HepG2 (cell line): ENCODE measurements at regions not wholly inside any gene's neighbourhood (a gene's known extent, or its start where the extent isn't known, plus 50 kb on each side); places are given as distances from the start of the nearest gene placed in this dataset.

Experiments
- CBX5 ChIP-seq: sonication (generic); formaldehyde crosslinking; IDR thresholded peaks from 2 replicates; pipeline ENCODE4 v1.4.0; 2020; ENCODE audit warnings: missing genetic modification reagents, borderline replicate concordance
- DNMT1 ChIP-seq: sonication (generic); formaldehyde crosslinking; IDR thresholded peaks from 2 replicates; pipeline ENCODE4 v1.5.1; 2020; ENCODE audit warnings: mild to moderate bottlenecking, missing genetic modification reagents
- EP300 ChIP-seq, 3 experiments: sonication (generic) in 1 of 3; formaldehyde crosslinking in 1 of 3; IDR thresholded peaks; 2 replicates each; pipeline versions ENCODE4 v1.5.1 to v1.6.1; 2011 to 2020; ENCODE audit warnings: low read depth in 2 of 3, low read length in 2 of 3, borderline replicate concordance in 1 of 3, improper control_type of control experiment in 1 of 3, mild to moderate bottlenecking in 1 of 3, missing genetic modification reagents in 1 of 3, moderate library complexity in 1 of 3
- HMG20B ChIP-seq: conservative IDR thresholded peaks from 2 replicates; pipeline ENCODE4 v1.6.1; 2016; ENCODE audit warnings: missing genetic modification reagents, missing compliant biosample characterization
- HNF4A ChIP-seq: sonication (generic); formaldehyde crosslinking; IDR thresholded peaks from 2 replicates; pipeline ENCODE4 v1.4.0; 2020; ENCODE audit warnings: missing genetic modification reagents
- NR3C1 ChIP-seq: sonication (generic); formaldehyde crosslinking; IDR thresholded peaks from 2 replicates; pipeline ENCODE4 v1.4.0; 2020; ENCODE audit warnings: missing genetic modification reagents
- SP2 ChIP-seq: sonication (generic); formaldehyde crosslinking; IDR thresholded peaks from 2 replicates; pipeline ENCODE4 v1.5.1; 2020; ENCODE audit warnings: mild to moderate bottlenecking, missing genetic modification reagents
- TF ChIP-seq, protein P1 (sequence below): sonication (generic); formaldehyde crosslinking; IDR thresholded peaks from 2 replicates; pipeline ENCODE4 v1.5.0; 2020; ENCODE audit warnings: mild to moderate bottlenecking, missing genetic modification reagents, moderate library complexity
- TF ChIP-seq, protein P2 (sequence below): sonication (generic); formaldehyde crosslinking; IDR thresholded peaks from 2 replicates; pipeline ENCODE4 v1.8.1; 2023; ENCODE audit warnings: missing genetic modification reagents, inconsistent platforms, borderline replicate concordance
- TF ChIP-seq, protein P3 (sequence below), 2 experiments: IDR thresholded peaks; 2 replicates each; pipeline ENCODE4 v1.6.1; 2011 to 2012; ENCODE audit warnings: low read length in 2 of 2, borderline replicate concordance in 1 of 2, low read depth in 1 of 2, mild to moderate bottlenecking in 1 of 2, moderate library complexity in 1 of 2
- TF ChIP-seq, protein P4 (sequence below): sonication (generic); formaldehyde crosslinking; IDR thresholded peaks from 2 replicates; pipeline ENCODE4 v1.8.0; 2022; ENCODE audit warnings: low read depth, missing genetic modification reagents

DNA sequence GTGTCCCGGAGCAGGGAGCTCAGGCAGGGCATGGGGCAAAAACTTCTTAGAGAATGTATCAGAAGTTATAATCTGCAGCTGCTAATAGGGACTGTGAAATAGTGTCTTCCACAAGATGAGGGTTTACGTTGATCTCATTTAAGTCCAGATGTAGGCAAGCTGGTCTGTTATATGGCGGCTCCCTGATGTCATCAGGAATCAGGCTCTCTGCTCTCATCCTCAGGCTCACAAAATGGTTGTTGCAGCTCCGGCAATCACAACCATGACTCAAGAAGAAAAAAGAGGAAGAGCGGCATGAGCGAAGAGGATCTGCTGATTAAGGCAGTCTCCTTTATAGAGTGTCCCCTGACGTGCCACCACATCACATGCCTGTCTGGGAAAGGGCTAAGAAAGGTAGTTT lies 191.3 kb downstream of the KLF5 start:
- TF ChIP-seq CBX5 (CRISPR knock-in tag) (no peak), HMG20B (CRISPR knock-in tag) (no peak), SP2 (no peak), NR3C1 (CRISPR knock-in tag) (no peak), HNF4A (CRISPR knock-in tag) (no peak), DNMT1 (CRISPR knock-in tag) (no peak), EP300 (IDR thresholded peaks at IDR 0.05; ENCODE audit: low read depth in 2 of 2, low read length in 2 of 2) (no peak), EP300 (CRISPR knock-in tag; IDR thresholded peaks at IDR 0.05; ENCODE audit: borderline replicate concordance) (no peak)
- TF ChIP-seq, protein P1, sequence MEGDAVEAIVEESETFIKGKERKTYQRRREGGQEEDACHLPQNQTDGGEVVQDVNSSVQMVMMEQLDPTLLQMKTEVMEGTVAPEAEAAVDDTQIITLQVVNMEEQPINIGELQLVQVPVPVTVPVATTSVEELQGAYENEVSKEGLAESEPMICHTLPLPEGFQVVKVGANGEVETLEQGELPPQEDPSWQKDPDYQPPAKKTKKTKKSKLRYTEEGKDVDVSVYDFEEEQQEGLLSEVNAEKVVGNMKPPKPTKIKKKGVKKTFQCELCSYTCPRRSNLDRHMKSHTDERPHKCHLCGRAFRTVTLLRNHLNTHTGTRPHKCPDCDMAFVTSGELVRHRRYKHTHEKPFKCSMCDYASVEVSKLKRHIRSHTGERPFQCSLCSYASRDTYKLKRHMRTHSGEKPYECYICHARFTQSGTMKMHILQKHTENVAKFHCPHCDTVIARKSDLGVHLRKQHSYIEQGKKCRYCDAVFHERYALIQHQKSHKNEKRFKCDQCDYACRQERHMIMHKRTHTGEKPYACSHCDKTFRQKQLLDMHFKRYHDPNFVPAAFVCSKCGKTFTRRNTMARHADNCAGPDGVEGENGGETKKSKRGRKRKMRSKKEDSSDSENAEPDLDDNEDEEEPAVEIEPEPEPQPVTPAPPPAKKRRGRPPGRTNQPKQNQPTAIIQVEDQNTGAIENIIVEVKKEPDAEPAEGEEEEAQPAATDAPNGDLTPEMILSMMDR (CRISPR knock-in tag): no peak
- TF ChIP-seq, protein P2, sequence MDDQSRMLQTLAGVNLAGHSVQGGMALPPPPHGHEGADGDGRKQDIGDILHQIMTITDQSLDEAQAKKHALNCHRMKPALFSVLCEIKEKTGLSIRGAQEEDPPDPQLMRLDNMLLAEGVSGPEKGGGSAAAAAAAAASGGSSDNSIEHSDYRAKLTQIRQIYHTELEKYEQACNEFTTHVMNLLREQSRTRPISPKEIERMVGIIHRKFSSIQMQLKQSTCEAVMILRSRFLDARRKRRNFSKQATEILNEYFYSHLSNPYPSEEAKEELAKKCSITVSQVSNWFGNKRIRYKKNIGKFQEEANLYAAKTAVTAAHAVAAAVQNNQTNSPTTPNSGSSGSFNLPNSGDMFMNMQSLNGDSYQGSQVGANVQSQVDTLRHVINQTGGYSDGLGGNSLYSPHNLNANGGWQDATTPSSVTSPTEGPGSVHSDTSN (CRISPR knock-in tag): no peak
- TF ChIP-seq, protein P3, sequence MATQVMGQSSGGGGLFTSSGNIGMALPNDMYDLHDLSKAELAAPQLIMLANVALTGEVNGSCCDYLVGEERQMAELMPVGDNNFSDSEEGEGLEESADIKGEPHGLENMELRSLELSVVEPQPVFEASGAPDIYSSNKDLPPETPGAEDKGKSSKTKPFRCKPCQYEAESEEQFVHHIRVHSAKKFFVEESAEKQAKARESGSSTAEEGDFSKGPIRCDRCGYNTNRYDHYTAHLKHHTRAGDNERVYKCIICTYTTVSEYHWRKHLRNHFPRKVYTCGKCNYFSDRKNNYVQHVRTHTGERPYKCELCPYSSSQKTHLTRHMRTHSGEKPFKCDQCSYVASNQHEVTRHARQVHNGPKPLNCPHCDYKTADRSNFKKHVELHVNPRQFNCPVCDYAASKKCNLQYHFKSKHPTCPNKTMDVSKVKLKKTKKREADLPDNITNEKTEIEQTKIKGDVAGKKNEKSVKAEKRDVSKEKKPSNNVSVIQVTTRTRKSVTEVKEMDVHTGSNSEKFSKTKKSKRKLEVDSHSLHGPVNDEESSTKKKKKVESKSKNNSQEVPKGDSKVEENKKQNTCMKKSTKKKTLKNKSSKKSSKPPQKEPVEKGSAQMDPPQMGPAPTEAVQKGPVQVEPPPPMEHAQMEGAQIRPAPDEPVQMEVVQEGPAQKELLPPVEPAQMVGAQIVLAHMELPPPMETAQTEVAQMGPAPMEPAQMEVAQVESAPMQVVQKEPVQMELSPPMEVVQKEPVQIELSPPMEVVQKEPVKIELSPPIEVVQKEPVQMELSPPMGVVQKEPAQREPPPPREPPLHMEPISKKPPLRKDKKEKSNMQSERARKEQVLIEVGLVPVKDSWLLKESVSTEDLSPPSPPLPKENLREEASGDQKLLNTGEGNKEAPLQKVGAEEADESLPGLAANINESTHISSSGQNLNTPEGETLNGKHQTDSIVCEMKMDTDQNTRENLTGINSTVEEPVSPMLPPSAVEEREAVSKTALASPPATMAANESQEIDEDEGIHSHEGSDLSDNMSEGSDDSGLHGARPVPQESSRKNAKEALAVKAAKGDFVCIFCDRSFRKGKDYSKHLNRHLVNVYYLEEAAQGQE (IDR thresholded peaks at IDR 0.05; ENCODE audit: borderline replicate concordance in 1 of 2, low read depth in 1 of 2, low read length in 2 of 2): no peak
- TF ChIP-seq, protein P4, sequence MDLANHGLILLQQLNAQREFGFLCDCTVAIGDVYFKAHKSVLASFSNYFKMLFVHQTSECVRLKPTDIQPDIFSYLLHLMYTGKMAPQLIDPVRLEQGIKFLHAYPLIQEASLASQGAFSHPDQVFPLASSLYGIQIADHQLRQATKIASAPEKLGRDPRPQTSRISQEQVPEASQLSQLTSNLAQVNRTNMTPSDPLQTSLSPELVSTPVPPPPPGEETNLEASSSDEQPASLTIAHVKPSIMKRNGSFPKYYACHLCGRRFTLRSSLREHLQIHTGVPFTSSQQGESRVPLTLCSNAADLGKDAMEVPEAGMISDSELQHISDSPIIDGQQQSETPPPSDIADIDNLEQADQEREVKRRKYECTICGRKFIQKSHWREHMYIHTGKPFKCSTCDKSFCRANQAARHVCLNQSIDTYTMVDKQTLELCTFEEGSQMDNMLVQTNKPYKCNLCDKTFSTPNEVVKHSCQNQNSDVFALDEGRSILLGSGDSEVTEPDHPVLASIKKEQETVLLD (CRISPR knock-in tag): no peak
